OCI-LY1 (cell line): ENCODE measurements at regions not wholly inside any gene's neighbourhood (a gene's known extent, or its start where the extent isn't known, plus 50 kb on each side); places are given as distances from the start of the nearest gene placed in this dataset.

Experiments used
- H2AFZ ChIP-seq: fragments of 200-600 bp; sonication (generic), shearing (Covaris generic); 2 replicates; pipeline ENCODE4 v1.6.0; 2014; ENCODE audit warnings: antibody characterized with exemption, mild to moderate bottlenecking, low read length
- H3F3A ChIP-seq: fragments of 200-600 bp; sonication (generic), shearing (Covaris generic); 2 replicates; pipeline ENCODE4 v1.6.0; 2014; ENCODE audit warnings: mild to moderate bottlenecking, antibody characterized with exemption, low read length, moderate library complexity; ENCODE audit not compliant: insufficient read depth
- H3K27ac ChIP-seq: fragments of 200-600 bp; sonication (generic); 2 replicates; pipeline ENCODE4 v1.5.1; 2014; ENCODE audit warnings: low read length, mixed run types, mild to moderate bottlenecking, low read depth; ENCODE audit not compliant: poor library complexity, severe bottlenecking
- H3K27me3 ChIP-seq: fragments of 200-600 bp; sonication (generic); 2 replicates; pipeline ENCODE4 v1.6.0; 2014; ENCODE audit warnings: antibody characterized with exemption, mild to moderate bottlenecking, low read length, moderate library complexity; ENCODE audit not compliant: insufficient read depth
- H3K36me3 ChIP-seq: fragments of 200-600 bp; sonication (generic); 2 replicates; pipeline ENCODE4 v1.6.1; 2014; ENCODE audit warnings: mild to moderate bottlenecking, antibody characterized with exemption, low read length, moderate library complexity, mixed read lengths; ENCODE audit not compliant: insufficient read depth
- H3K4me1 ChIP-seq: fragments of 200-600 bp; sonication (generic); 2 replicates; pipeline ENCODE4 v1.5.1; 2014; ENCODE audit warnings: mild to moderate bottlenecking, low read length, moderate library complexity; ENCODE audit not compliant: insufficient read depth, severe bottlenecking
- H3K4me2 ChIP-seq: fragments of 200-600 bp; sonication (generic), shearing (Covaris generic); 2 replicates; pipeline ENCODE4 v1.6.1; 2014; ENCODE audit warnings: low read length
- H3K4me3 ChIP-seq: fragments of 200-600 bp; sonication (generic); 2 replicates; pipeline ENCODE4 v1.5.1; 2014; ENCODE audit warnings: low read length, low read depth, mild to moderate bottlenecking, mixed read lengths; ENCODE audit not compliant: poor library complexity, severe bottlenecking
- H3K79me2 ChIP-seq: fragments of 200-600 bp; shearing (Covaris generic); 2 replicates; pipeline ENCODE4 v1.6.1; 2016; ENCODE audit warnings: mixed run types, low read length, mixed read lengths; ENCODE audit not compliant: insufficient read depth
- H3K9ac ChIP-seq: fragments of 200-600 bp; sonication (generic), shearing (Covaris generic); 2 replicates; pipeline ENCODE4 v1.6.1; 2014; ENCODE audit warnings: mild to moderate bottlenecking, low read length, mixed read lengths
- H3K9me2 ChIP-seq: fragments of 200-600 bp; sonication (generic), shearing (Covaris generic); 2 replicates; pipeline ENCODE4 v1.6.1; 2014; ENCODE audit warnings: low read depth, mild to moderate bottlenecking, low read length, mixed read lengths
- H3K9me3 ChIP-seq: fragments of 200-600 bp; shearing (Covaris generic); 2 replicates; pipeline ENCODE4 v1.6.1; 2014; ENCODE audit warnings: low read length, mixed read lengths
- H4K20me1 ChIP-seq: fragments of 200-600 bp; sonication (generic), shearing (Covaris generic); 2 replicates; pipeline ENCODE4 v1.6.0; 2016; ENCODE audit warnings: mild to moderate bottlenecking, low read length; ENCODE audit not compliant: insufficient read depth
- EZH2 ChIP-seq: fragments of 200-600 bp; sonication (generic), shearing (Covaris generic); IDR thresholded peaks from 2 replicates; pipeline ENCODE4 v1.8.0; 2017; ENCODE audit warnings: borderline replicate concordance, mixed run types, mild to moderate bottlenecking, antibody characterized with exemption, low read length, moderate library complexity, mixed read lengths
- TF ChIP-seq, protein P1 (sequence below): fragments of 200-600 bp; sonication (generic), shearing (Covaris generic); IDR thresholded peaks from 2 replicates; pipeline ENCODE4 v1.5.1; 2017; ENCODE audit warnings: mild to moderate bottlenecking, antibody characterized with exemption, low read length, moderate library complexity, mixed read lengths

DNA sequence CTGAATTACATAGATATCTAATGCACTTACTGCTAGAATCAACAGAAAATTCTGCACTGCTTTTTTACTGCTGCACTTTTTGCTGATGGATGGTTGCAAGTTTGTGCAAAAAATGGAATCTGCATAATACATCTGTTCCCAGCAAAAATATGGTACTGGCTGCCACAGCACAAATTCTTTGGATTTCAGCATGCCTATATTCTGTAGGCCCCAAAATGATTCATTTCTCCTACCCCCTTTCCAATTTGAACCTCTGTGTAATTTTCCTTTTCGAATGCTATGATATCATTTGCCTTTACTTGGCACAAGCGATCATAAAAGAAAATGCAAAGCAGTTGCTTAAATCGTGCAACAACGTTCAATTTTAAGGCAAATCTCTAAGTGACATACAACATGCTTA is 524.2 kb upstream of the NBEA start:
- no peaks in the 10 kb centered on the region for H3F3A ChIP-seq
- H4K20me1 ChIP-seq, result no peaks in the 10 kb centered on the region
- no peaks in the 10 kb centered on the region for H3K79me2 ChIP-seq
- no peaks in the 10 kb centered on the region for H3K9me3 ChIP-seq
- no peak overlapping the region for H3K4me3 ChIP-seq
- H3K27ac ChIP-seq, result no peak overlapping the region
- H3K9ac ChIP-seq, result no peak overlapping the region
- no peaks in the 10 kb centered on the region for H3K4me1 ChIP-seq
- no peak overlapping the region for H3K4me2 ChIP-seq
- no peak overlapping the region for H2AFZ ChIP-seq
- no peak for TF ChIP-seq EZH2
- no peaks in the 10 kb centered on the region for H3K36me3 ChIP-seq
- H3K9me2 ChIP-seq, result no peaks in the 10 kb centered on the region
- H3K27me3 ChIP-seq, result no peaks in the 10 kb centered on the region

GRCh38 chr13:34419025-34419424 is 523.0 kb upstream of the NBEA start:
- Histone ChIP-seq H3K27ac (no peak overlapping the region), H2AFZ (no peak overlapping the region), H3K9me2 (no peaks in the 10 kb centered on the region), H3K36me3 (no peaks in the 10 kb centered on the region), H3K9me3 (no peaks in the 10 kb centered on the region), H3K27me3 (no peaks in the 10 kb centered on the region), H3K4me1 (no peaks in the 10 kb centered on the region), H3K79me2 (no peaks in the 10 kb centered on the region), H3K4me2 (no peak overlapping the region), H3K9ac (no peak overlapping the region), H3K4me3 (no peak overlapping the region), H3F3A (no peaks in the 10 kb centered on the region), H4K20me1 (no peaks in the 10 kb centered on the region)
- TF ChIP-seq, protein P1, sequence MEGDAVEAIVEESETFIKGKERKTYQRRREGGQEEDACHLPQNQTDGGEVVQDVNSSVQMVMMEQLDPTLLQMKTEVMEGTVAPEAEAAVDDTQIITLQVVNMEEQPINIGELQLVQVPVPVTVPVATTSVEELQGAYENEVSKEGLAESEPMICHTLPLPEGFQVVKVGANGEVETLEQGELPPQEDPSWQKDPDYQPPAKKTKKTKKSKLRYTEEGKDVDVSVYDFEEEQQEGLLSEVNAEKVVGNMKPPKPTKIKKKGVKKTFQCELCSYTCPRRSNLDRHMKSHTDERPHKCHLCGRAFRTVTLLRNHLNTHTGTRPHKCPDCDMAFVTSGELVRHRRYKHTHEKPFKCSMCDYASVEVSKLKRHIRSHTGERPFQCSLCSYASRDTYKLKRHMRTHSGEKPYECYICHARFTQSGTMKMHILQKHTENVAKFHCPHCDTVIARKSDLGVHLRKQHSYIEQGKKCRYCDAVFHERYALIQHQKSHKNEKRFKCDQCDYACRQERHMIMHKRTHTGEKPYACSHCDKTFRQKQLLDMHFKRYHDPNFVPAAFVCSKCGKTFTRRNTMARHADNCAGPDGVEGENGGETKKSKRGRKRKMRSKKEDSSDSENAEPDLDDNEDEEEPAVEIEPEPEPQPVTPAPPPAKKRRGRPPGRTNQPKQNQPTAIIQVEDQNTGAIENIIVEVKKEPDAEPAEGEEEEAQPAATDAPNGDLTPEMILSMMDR, result no peak
- TF ChIP-seq EZH2, result no peak

DNA sequence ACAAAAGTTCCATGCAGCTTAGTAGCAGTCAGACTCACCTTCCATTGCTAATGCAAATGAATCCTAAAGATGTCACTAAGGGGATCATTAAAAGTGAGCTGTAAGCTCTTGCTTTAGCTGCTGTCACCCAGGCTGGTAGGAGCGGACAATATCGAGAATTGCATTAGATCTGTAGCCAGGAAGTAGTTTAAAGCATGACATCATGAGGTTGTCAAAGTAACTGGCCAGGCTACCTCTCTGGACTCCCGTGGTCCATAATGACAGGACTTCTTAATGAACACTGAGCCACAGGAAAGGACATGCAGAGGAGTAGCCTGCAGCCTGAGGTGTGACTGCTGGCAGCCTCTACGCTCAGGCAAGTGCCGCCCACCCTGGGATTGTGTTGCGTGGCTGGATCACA is 522.3 kb upstream of the NBEA start:
- Histone ChIP-seq H3F3A (no peaks in the 10 kb centered on the region), H3K4me2 (no peak overlapping the region), H3K4me3 (no peak overlapping the region), H2AFZ (no peak overlapping the region), H3K27me3 (no peaks in the 10 kb centered on the region), H3K27ac (no peak overlapping the region), H3K36me3 (no peaks in the 10 kb centered on the region), H3K79me2 (no peaks in the 10 kb centered on the region), H3K9ac (no peak overlapping the region), H3K9me2 (no peaks in the 10 kb centered on the region), H3K4me1 (no peaks in the 10 kb centered on the region), H4K20me1 (no peaks in the 10 kb centered on the region), H3K9me3 (no peaks in the 10 kb centered on the region)
- TF ChIP-seq, protein P1, result no peak
- no peak for TF ChIP-seq EZH2

DNA sequence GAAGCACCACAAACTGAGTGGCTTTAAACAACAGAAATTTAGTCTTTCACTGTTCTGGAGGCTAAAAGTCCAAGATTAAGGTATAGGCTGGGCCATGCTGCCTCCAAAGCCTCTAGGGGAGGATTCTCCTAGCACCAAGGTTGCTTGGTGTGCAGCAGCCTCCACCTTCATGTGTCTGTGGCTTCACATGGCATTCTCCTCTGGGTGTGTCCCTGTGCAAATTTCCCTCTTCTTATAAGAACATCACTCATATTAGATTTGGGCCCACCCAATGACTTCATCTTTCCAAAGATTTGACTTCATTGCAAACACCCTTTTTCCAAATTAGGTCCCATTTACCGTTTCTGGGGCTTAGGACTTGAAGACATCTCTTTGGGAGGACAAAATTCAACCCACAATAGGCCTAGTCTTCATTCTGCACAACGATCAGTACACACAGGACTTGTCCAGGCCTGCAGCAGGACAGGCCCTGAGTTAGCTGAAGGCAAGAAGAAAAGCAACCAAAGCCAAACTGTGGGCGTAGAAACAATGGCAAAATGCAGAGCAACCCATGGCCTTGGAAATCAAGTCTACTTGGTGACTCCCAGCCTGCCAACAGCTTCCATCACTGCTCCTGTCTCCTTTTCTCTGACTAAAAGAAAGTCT is 521.2 kb upstream of the NBEA start:
- no peak overlapping the region for H2AFZ ChIP-seq
- no peak overlapping the region for H3K27ac ChIP-seq
- H3K36me3 ChIP-seq, result no peaks in the 10 kb centered on the region
- no peaks in the 10 kb centered on the region for H3F3A ChIP-seq
- no peak overlapping the region for H3K9ac ChIP-seq
- H3K79me2 ChIP-seq, result no peaks in the 10 kb centered on the region
- no peak overlapping the region for H3K4me3 ChIP-seq
- no peaks in the 10 kb centered on the region for H3K9me3 ChIP-seq
- no peak overlapping the region for H3K4me2 ChIP-seq
- H3K9me2 ChIP-seq, result no peaks in the 10 kb centered on the region
- H3K4me1 ChIP-seq, result no peaks in the 10 kb centered on the region
- no peak for TF ChIP-seq EZH2
- TF ChIP-seq, protein P1, result no peak
- H3K27me3 ChIP-seq, result no peaks in the 10 kb centered on the region
- H4K20me1 ChIP-seq, result no peaks in the 10 kb centered on the region
